ENCODE measurements at regions not wholly inside any gene's neighbourhood (a gene's known extent, or its start where the extent isn't known, plus 50 kb on each side); places are given as distances from the start of the nearest gene placed in this dataset.

- TF ChIP-seq POLR2A (IDR thresholded peaks at IDR 0.05; ENCODE audit: low read length) (no peak), GATA1 (IDR thresholded peaks at IDR 0.05; ENCODE audit: low read depth, low read length) (no peak)
Observed at GRCh38 chr3:22819209-22819608, 383.9 kb upstream of the UBE2E2 start.

Measured in erythroblast (primary cell).